ENCODE measurements at regions not wholly inside any gene's neighbourhood (a gene's known extent, or its start where the extent isn't known, plus 50 kb on each side); places are given as distances from the start of the nearest gene placed in this dataset.
"Not testable (repeated sequence)": the region's sequence is repeated elsewhere in the genome, so short reads cannot be mapped to it uniquely, and the experiment has no call there.

DNA sequence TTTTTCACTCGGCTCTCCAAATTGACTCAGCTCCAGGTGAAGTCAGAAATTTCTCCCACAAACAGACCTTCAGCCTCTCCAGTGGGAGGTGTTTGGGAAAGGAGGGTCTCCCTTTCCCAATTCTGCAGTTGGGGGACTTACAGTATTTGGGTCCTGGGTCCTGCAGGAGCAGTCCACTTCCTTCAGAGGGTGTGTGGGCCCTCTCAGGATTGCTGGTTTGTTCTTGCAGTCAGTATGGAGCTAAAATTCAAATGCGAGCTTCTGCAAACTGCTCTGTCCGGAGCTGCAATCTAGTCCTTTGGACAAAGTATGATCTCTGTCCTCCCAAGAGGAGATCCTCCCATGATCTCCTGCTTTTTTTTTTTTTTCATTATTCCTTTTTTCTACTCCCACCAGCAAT, 87.9 kb upstream of the MSTN start:
- DNase-seq (ENCODE audit: low spot score), result no peak

DNA sequence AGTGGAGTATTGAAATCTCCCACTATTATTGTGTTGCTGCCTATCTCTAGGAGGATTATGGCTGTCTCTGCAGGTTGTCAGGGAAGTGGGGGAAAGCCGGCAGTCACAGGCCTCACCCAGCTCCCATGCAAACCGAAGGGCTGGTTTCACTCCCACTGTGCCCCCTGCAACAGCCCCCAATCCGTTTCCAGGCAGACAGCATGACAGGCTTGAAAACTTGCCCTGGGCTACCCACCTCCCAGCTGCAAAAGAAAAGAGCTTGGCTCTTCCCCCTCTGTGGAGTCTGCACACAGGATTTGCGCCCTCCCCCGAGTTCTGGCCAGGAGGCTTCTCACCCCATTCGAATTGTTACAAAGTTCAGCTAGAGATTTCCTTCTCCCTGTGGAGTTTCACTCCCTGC, 87.4 kb upstream of the MSTN start:
- DNase-seq (ENCODE audit: low spot score), result peak; percentile 15

DNA sequence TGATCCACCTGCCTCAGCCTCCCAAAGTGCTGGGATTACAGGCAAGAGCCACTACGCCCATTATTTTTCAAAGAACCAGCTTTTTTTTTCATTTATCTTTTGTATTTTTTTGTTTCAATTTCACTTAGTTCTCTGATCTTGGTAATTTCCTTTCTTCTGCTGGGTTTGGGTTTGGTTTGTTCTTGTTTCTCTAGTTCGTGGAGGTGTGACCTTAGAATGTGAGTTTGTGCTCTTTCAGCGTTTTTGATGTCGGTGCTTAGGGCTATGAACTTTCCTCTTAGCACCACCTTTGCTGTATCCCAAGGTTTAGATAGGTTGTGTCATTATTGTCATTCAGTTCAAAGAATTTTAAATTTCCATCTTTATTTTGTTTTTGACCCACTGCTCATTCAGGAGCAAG, 86.7 kb upstream of the MSTN start:
- no peak for DNase-seq (ENCODE audit: low spot score)

DNA sequence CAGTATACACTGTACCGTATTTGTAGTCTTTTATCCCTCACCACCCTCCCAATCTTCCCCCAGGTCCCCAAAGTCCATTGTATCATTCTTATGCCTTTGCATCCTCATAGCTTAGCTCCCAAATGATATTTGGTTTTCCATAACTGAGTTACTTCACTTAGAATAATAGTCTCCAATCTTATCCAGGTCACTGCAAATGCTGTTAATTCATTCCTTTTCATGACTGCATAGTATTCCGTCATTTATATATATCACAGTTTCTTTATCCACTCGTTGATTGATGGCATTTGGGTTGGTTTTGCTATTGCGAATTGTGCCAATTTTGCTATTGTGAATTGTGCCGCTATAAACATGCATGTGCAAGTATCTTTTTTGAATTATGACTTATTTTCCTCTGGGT, 83.6 kb upstream of the MSTN start:
- not testable (repeated sequence) for DNase-seq (ENCODE audit: low spot score)

DNA sequence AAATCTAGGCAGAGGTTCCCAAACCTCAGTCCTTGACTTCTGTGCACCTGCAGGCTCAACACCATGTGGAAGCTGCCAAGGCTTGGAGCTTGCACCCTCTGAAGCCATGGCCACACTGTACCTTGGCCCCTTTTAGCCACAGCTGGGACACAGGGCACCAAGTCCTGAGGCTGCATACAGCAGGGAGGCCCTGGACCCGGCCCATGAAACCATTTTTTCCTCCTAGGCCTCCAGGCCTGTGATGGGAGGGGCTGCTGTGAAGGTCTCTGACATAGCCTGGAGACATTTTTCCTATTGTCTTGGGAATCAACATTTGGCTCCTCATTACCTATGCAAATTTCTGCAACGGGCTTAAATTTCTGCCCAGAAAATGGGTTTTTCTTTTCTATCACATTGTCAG, 77.9 kb upstream of the MSTN start:
- DNase-seq (ENCODE audit: low spot score), result not testable (repeated sequence)

DNA sequence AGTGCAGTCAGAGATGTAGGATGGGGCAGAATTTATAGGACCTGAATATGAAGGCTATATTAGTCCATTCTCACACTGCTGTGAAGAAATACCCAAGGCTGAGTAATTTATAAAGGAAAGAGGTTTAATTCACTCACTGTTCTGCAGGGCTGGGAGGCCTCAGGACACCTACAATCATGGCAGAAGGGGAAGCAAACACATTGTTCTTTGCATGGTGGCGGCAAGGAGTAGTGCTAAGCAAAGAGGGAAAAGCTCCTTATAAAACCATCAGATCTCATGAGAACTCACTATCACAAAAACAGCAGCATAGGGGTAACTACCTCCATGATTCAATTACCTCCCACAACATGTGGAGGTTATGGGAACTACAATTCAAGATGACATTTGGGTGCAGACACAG, 76.8 kb upstream of the MSTN start:
- no peak for DNase-seq (ENCODE audit: low spot score)

DNA sequence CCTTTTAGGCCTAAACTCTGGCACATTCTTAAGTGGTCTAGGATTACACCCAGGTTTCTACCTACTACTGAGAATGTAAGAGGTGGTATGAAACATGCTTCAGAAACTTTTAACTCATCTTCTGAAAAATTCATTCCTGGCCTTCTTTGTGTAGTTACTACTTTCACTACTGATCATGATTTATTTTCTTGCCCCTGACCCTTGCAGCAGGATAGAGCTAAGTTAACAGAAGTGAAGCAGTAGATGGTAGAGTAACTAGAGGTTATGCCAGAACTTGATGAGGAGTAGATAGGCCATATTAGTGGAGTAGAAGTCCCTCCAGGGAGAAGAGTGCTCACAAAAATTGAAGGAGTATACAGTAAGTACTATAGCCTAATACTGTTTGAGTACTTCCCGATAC, 75.5 kb upstream of the MSTN start:
- no peak for DNase-seq (ENCODE audit: low spot score)

DNA sequence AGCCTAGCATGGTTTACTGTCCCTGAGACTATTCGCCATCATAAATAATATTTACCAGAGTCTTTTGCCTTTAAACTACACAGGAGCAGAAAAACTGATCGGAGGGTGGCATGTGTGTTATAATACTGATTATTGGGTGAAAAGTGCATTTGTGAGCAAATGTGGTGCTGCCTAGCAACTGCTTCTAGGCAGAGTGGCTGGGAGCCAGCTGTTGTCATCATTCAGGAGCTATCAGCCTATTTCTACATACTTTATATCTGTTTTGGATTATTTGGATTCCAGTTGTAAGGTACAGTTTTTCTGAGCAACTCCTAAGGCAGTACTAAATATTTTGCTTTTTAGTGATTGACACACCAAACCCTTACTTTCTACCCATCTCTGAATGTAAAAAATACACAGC, 75.0 kb upstream of the MSTN start:
- DNase-seq (ENCODE audit: low spot score), result peak; percentile 79

DNA sequence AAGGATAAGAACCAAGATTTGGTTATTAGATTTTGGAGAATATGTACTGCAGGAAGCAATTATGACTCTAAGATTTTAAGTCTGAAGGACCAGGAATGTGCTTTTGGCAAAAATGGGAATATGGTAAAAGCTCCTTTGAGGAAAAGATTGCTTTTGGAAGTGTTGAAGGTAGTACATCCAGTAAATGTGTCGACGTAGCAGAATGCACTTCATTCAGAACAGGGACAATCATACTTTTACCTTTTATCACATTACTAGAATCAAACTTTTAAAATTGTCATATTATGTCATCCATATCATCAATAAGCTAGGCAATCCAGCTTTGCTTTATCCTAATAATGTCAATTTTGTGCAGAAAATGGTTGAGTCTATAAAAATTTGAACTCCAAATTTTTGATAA, 74.3 kb upstream of the MSTN start:
- no peak for DNase-seq (ENCODE audit: low spot score)

DNA sequence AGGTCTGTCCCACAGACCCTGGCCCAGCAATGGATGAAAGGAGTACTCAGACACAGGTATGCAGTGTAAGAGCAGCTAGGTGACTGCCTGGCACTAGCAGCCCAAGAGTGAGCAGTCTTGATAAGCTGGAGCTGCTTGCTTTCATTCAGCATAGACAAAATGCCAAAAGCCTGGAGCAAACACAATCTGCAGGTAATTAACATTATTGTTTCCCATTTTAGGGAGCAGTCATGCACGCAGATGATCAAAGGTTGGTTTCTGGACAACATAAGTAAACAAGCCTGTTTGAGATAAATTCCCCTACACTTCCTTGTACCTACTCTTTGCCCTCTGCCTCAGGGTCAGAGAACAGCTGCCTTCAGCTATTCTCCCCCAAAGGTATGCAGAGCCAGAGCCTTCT, 73.7 kb upstream of the MSTN start:
- DNase-seq (ENCODE audit: low spot score), result no peak

DNA sequence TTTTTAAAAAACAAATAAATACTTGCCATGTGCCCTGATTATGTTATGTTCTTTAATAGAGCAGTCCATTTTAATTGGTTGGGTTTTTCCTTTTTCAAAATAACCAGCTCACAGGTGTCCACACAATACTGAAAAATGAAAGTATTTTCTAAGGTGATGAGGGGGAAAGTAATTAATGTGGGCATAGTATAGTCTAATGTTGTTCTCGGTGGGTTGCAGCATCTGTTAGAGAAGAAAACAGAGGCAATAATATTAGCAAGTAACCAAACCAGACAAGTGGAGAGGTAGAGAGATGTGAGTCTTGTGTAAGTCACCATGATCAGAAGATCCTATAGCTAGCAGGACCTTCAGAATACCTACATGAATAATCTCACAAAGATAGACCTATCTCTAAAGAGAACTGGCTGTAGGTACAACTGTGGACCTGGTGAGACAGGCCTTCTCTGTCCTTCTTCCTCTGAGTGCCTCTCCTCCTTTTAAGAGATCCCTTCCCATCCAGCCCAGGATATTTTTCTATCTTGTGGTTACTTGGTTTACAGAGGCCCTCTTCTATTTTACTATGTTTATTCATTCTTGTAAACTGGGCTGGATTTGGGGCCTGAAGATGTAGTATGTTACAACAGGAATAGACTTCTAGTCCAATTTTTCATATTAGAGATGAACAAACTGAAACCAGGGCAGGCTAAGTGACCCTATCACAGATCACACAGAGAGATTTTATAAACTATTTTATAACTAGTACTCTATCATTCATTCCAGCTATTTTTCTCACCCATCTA, 67.1 kb upstream of the MSTN start:
- DNase-seq (ENCODE audit: low spot score), result no peak

DNA sequence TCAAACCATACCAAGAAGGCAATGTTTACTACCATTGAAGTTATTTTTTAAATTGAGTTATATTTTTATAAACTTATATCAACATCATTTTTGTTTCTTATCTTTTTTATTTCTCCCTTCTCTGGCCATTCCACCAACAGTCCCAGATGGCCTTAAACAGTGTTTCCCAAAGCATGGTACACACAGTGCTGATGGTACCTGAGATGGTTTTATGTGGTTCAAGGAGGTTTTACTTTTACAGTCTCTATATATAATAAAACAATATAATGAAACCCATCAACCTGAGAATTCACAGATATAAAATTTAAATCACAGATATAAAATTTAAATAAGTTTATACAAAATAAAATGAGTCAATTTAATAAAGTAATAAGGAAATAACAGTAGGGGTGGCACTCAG, 65.1 kb upstream of the MSTN start:
- DNase-seq (ENCODE audit: low spot score), result no peak

DNA sequence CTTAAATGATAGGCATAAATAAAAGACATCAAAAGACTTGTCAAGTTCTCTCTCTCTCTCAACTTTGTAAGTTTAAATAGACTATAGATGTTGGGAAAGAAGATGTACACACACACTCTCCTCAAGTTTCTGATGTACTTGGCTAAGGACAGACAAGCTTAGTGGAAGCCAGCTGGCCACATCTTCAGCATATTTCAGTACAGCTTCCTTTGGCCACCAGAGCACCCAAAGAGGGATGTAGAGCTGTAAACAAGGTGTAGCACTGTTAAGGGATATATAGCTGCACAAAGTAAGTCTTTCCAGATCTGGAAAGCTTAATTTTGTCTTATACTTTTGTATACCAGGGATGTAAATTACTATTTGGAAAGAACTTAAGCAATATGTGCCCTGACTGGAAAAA, 64.3 kb upstream of the MSTN start:
- no peak for DNase-seq (ENCODE audit: low spot score)

DNA sequence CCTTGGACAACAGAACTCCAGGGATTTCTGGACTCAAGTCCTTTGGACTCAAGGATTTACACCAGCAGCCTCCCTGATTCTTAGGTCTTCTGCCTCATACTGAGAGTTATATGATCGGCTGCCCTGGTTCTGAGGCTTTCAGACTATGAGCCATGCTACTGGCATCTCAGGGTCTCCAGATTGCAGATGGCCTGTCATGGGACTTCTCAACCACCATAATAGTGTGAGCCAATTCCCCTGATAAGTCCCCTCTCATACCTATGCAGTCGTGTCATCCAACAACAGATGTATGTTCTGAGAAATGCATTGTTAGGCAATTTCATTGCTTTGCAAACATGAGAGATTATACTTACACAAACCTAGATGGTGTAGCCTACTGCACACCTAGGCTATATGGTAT, 61.4 kb upstream of the MSTN start:
- DNase-seq (ENCODE audit: low spot score), result no peak

DNA sequence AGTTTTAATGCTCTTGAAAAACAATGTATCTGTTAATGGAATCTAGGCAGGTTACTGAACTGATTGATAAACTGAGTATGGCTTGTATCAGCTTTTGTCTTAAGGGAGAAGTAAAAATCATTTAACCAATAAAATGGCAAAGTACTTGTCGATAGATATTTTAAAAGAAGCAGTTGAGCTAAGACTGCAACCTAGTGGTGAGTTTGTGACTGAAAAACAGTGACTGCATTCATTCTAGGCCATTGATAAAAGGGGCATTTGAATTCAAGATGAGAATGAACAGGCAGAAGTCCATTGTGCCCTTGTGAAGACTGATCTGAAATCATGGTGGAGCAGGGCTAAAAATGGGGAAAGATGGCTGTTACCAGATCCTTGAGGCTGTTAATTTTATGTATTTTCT, 59.4 kb upstream of the MSTN start:
- peak; percentile 86 for DNase-seq (ENCODE audit: low spot score)

DNA sequence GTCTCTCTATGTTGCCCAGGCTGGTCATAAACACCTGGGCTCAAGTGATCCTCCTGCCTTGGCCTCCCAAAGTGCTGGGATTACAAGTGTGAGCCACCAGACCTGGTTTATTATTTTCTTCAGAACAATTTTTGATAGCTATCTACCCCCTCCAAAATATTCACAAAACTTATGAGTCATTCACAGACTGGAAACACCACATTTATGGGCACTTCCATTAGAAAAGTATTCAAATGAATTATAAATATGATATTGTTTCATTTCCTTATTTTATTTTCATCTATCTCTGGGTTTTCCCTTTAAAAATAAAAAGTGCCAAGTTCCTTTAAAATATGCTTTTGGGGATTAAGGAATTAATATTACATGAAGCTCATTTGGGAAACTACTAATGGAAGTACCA, 58.8 kb upstream of the MSTN start:
- no peak for DNase-seq (ENCODE audit: low spot score)

DNA sequence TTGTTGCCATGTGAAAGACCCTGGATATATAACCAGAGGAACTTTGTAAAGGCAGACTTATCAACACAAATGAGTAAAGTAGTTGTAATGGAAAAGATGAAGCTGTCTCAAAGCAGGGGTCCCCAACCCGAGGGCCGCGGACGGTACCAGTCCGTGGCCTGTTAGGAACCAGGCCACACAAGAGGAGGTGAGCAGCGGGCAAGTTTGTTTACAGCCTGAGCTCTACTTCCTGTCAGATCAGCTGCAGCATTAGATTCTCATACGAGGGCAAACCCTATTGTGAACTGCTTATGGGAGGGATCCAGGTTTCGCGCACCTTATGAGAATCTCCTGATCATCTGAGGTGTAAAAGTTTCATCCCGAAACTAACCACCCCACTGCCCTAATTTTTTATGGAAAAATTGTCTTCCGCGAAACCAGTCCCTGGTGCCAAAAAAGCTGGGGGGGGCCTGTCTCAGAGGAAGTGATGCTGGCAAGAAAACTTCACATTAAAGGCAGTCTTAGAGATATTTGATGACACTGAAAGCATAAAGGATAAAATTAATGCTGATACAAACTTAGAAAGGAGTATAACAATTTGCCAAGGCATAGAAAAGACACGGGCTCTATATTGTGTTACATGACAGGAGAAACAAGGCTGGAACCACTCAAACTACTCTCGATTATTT, 57.5 kb upstream of the MSTN start:
- DNase-seq (ENCODE audit: low spot score), result no peak

DNA sequence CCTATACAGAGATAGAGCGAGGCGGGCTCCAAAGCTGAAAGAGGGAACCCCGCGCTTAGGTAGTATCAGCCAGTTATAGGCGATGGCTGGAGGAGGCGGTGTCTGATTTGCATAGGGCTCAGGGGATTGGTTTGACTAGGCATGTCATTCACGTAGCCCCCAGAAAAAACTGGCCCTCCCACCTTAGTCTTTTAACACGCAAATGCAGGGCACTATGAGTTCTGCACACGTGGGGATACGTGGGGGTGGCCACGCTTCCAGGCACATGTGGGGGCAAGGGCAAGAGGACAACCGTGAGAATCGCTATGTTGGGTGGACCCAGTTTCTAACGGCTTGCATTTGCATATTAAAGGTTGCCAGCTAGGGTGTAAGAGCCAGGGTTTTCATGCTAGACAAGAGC, 56.7 kb upstream of the MSTN start:
- peak; percentile 82 for DNase-seq (ENCODE audit: low spot score)

DNA sequence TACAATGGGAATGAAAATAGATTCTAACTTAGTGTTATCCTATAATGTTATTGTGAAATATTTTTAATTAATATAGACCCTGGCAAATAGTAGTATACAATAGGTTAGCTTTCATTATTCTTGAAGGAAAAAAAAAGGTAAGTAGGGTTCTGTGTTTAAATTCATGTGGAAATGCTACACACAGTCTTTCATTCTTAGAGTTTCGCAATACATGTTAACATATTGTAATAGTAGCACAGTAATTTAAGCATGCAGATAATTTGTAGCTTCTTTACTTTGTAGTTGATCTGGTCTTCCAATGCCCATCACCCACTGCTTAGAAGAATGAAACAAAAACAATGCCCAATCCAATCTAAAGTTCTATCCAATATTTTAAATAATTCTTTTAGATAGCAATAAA, 54.8 kb upstream of the MSTN start:
- no peak for DNase-seq (ENCODE audit: low spot score)

DNA sequence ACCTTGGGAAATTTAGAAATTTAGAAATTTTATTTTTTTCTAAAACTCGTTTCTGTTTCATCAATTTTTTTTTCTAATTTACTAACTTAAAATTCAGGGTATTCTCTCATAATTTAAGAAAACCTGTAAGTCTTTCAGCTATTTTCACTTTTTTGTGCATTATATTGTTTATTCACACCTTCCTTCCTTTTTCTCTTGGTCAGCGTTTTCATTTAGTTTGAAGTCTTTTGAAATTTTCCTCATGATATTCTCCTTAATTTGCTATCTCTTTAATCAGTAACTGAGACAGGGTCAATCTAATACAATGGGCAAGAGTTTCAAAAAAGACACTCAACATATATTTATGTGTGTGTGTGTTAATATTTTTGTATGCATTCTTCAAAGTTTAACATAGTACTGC, 50.5 kb upstream of the MSTN start:
- no peak for DNase-seq (ENCODE audit: low spot score)
